GM18511 (cell line): ENCODE measurements at regions not wholly inside any gene's neighbourhood (a gene's known extent, or its start where the extent isn't known, plus 50 kb on each side); places are given as distances from the start of the nearest gene placed in this dataset.

Experiments used
- ATAC-seq: cut with Tn5 transposase; IDR thresholded peaks from one replicate; pipeline ENCODE4 v1.9.1; 2021; ENCODE audit warnings: mild to moderate bottlenecking, moderate library complexity; ENCODE audit not compliant: unreplicated experiment

DNA sequence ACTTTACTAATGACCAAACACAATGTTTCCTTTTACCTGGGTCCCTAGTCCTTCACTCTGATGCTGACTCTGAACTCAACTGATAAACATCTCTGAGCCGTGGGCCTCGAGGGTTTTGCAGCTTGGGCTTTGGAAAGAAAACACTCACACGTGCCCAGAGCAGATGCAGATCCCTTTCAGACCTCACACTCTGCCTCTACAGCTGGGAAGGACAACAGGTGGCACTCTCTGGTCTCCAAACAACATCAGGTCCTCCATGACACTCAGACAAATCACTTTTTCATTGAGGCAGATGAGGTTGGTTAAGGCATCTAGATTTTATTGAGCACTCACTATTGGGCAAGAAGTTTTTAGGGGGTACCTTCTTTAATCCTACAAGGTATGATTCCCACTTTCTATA is 64.7 kb upstream of the NTRK3 start:
- ATAC-seq: no peak

GRCh38 chr15:88316586-88316985 is 60.0 kb upstream of the NTRK3 start:
- ATAC-seq: no peak

DNA sequence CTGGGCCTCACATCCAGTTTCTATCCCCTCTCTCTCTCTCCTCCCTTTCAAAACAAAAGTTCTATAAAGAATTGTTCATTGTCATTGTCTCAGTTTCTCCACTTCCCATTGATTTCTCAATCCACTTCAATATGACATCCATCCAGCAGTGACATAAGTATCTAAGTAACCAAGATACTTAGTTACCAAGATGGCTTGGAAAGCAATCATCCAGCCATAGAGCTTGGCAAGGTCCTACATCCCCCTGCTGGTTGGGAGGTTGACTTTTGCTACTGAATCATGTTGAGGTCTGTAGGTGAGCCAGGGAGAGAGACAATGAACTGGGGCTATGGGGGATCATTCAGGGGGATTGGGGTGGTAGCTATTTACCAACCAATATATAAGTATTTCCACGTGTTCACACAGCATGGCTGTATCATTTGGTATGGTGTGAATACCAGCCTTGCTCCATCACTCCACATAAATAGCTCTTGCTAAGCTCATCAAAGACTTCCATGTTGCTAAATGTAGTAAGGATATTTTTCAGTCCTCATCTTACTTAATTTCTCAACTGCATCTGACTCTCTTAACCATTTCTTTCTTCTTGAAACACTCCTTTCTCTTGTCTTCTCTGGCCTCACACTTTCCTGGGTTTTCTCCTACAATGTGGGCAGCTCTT is 58.8 kb upstream of the NTRK3 start:
- no peak for ATAC-seq

DNA sequence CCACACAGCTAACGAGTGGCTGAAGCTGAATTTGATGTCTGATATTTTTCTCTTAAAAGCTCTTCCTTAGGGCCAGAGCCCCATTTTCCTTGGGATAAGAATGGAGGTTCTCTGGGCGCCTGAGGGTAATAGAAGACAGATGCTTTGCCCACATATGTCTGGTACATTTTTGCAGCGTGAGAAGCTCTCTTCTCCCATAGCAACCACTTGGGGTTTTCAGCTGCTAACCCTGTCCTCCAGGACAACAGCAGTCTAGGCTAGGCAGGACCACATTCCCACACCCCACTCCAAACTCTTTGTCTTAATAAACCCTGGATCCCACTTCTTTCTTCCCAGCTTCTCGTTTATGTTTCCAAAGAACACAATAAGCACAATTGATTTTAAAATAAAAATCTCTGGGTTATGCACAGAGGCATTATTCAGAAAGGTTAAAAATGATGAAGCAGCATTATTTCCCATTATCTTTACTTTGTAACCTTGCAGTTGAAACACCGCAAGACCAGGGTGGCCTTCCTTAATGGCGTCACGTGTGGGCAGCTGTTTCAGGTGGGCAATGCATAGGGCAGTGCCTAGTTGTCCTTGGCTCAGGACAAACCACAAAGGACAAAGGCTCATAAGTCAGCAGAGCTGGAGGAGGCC is 56.5 kb upstream of the NTRK3 start:
- ATAC-seq: no peak

DNA sequence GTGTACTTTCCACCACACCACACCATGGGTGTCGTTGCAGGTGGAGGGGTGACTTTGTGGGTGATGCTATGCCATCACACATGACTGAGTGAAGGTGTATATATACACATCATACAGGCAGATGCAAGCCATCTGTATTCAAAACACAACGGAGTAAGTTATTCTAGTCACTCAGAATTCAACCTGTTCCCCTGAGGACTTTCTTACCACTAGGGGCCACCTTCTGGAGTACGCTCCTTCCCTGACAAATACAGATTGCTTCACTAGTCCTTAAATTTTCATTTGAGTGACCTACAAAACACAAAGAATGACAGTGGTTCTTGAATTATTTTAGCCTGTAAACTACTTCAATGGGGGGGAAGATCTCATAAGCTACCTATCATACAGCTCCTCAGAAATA is 52.8 kb upstream of the NTRK3 start:
- no peak for ATAC-seq

GRCh38 chr15:88307344-88307743 is 50.8 kb upstream of the NTRK3 start:
- no peak for ATAC-seq
